HG03025 (cell line): ENCODE measurements at regions not wholly inside any gene's neighbourhood (a gene's known extent, or its start where the extent isn't known, plus 50 kb on each side); places are given as distances from the start of the nearest gene placed in this dataset.
"Not testable (repeated sequence)": the region's sequence is repeated elsewhere in the genome, so short reads cannot be mapped to it uniquely, and the experiment has no call there.

Experiments used
- ATAC-seq: cut with Tn5 transposase; IDR thresholded peaks from one replicate; pipeline ENCODE4 v1.9.1; 2021; ENCODE audit warnings: mild to moderate bottlenecking, moderate library complexity; ENCODE audit not compliant: unreplicated experiment, low FRiP score

GRCh38 chr18:75864816-75865215 is 437.3 kb upstream of the SMIM21 start:
- no peak for ATAC-seq

GRCh38 chr18:75863696-75864095 is 436.2 kb upstream of the SMIM21 start:
- ATAC-seq, result no peak

- ATAC-seq, result no peak
Observed at GRCh38 chr18:75862458-75862857, 435.0 kb upstream of the SMIM21 start.

GRCh38 chr18:75860166-75860565 is 432.7 kb upstream of the SMIM21 start:
- ATAC-seq, result no peak

GRCh38 chr18:75859533-75859932 is 432.0 kb upstream of the SMIM21 start:
- no peak for ATAC-seq

GRCh38 chr18:75858754-75859153 is 431.3 kb upstream of the SMIM21 start:
- no peak for ATAC-seq

GRCh38 chr18:75857558-75857957 is 430.1 kb upstream of the SMIM21 start:
- no peak for ATAC-seq

- ATAC-seq, result no peak
Observed at GRCh38 chr18:75854808-75855207, 427.3 kb upstream of the SMIM21 start.

- no peak for ATAC-seq
Observed at GRCh38 chr18:75854174-75854573, 426.7 kb upstream of the SMIM21 start.

GRCh38 chr18:75846321-75846720 is 418.8 kb upstream of the SMIM21 start:
- no peak for ATAC-seq

GRCh38 chr18:75845413-75845812 is 417.9 kb upstream of the SMIM21 start:
- ATAC-seq, result no peak

GRCh38 chr18:75844146-75844545 is 416.6 kb upstream of the SMIM21 start:
- no peak for ATAC-seq

GRCh38 chr18:75840131-75840530 is 412.6 kb upstream of the SMIM21 start:
- ATAC-seq, result no peak

- ATAC-seq, result not testable (repeated sequence)
Observed at GRCh38 chr18:75839686-75840085, 412.2 kb upstream of the SMIM21 start.

GRCh38 chr18:75839041-75839440 is 411.5 kb upstream of the SMIM21 start:
- ATAC-seq, result no peak

GRCh38 chr18:75837316-75837715 is 409.8 kb upstream of the SMIM21 start:
- no peak for ATAC-seq

GRCh38 chr18:75836516-75836915 is 409.0 kb upstream of the SMIM21 start:
- no peak for ATAC-seq

- ATAC-seq, result no peak
Observed at GRCh38 chr18:75831960-75832359, 404.5 kb upstream of the SMIM21 start.

GRCh38 chr18:75830828-75831227 is 403.3 kb upstream of the SMIM21 start:
- no peak for ATAC-seq

- ATAC-seq, result no peak
Observed at GRCh38 chr18:75829091-75829490, 401.6 kb upstream of the SMIM21 start.

- ATAC-seq, result no peak
Observed at GRCh38 chr18:75828379-75828778, 400.9 kb upstream of the SMIM21 start.

- ATAC-seq, result no peak
Observed at GRCh38 chr18:75827751-75828287, 400.3 kb upstream of the SMIM21 start.

- ATAC-seq, result no peak
Observed at GRCh38 chr18:75824661-75825060, 397.2 kb upstream of the SMIM21 start.
